ENCODE measurements at regions not wholly inside any gene's neighbourhood (a gene's known extent, or its start where the extent isn't known, plus 50 kb on each side); places are given as distances from the start of the nearest gene placed in this dataset.
"Not testable (repeated sequence)": the region's sequence is repeated elsewhere in the genome, so short reads cannot be mapped to it uniquely, and the experiment has no call there.

- DNase-seq, result no peak
Measured at GRCh38 chr2:167843217-167843616, 404.2 kb downstream of the STK39 start.

GRCh38 chr2:167842047-167842446 is 405.3 kb downstream of the STK39 start:
- DNase-seq, result no peak

- DNase-seq, result not testable (repeated sequence)
Measured at GRCh38 chr2:167835290-167835689, 412.1 kb downstream of the STK39 start.

- DNase-seq, result no peak
Measured at GRCh38 chr2:167834707-167835106, 412.7 kb downstream of the STK39 start.

GRCh38 chr2:167833294-167833693 is 414.1 kb downstream of the STK39 start:
- DNase-seq, result no peak

GRCh38 chr2:167832868-167833287 is 414.5 kb downstream of the STK39 start:
- no peak for DNase-seq

- DNase-seq, result no peak
Measured at GRCh38 chr2:167827352-167828097, 419.9 kb downstream of the STK39 start.

GRCh38 chr2:167826906-167827305 is 420.5 kb downstream of the STK39 start:
- no peak for DNase-seq

- DNase-seq, result no peak
Measured at GRCh38 chr2:167825664-167826063, 421.7 kb downstream of the STK39 start.

- DNase-seq, result no peak
Measured at GRCh38 chr2:167822690-167823465, 424.5 kb downstream of the STK39 start.

GRCh38 chr2:167820488-167820887 is 426.9 kb downstream of the STK39 start:
- DNase-seq, result no peak

- DNase-seq, result no peak
Measured at GRCh38 chr2:167818521-167818920, 428.9 kb downstream of the STK39 start.

GRCh38 chr2:167817908-167818307 is 429.5 kb downstream of the STK39 start:
- DNase-seq, result no peak

- DNase-seq, result no peak
Measured at GRCh38 chr2:167817422-167817821, 430.0 kb downstream of the STK39 start.

GRCh38 chr2:167816874-167817290 is 430.5 kb downstream of the STK39 start:
- DNase-seq, result no peak

GRCh38 chr2:167814881-167815718 is 432.3 kb downstream of the STK39 start:
- no peak for DNase-seq

GRCh38 chr2:167814482-167814880 is 432.9 kb downstream of the STK39 start:
- DNase-seq, result not testable (repeated sequence)

- not testable (repeated sequence) for DNase-seq
Measured at GRCh38 chr2:167809799-167810198, 437.6 kb downstream of the STK39 start.

GRCh38 chr2:167803449-167803988 is 443.9 kb downstream of the STK39 start:
- no peak for DNase-seq

GRCh38 chr2:167794554-167795255 is 452.7 kb downstream of the STK39 start:
- DNase-seq, result no peak

- no peak for DNase-seq
Measured at GRCh38 chr2:167793725-167794124, 453.7 kb downstream of the STK39 start.

GRCh38 chr2:167792126-167792525 is 455.3 kb downstream of the STK39 start:
- no peak for DNase-seq
